ENCODE measurements at regions not wholly inside any gene's neighbourhood (a gene's known extent, or its start where the extent isn't known, plus 50 kb on each side); places are given as distances from the start of the nearest gene placed in this dataset.

GRCh38 chr3:5809586-5810246 lies 622.2 kb downstream of the EDEM1 start:
- no peaks in the 10 kb centered on the region for H3K27me3 ChIP-seq (ENCODE audit: control insufficient read depth, insufficient read depth, low read length, poor library complexity, severe bottlenecking)
- H3K9me3 Mint-ChIP-seq: no peaks in the 10 kb centered on the region
- no peaks in the 10 kb centered on the region for H3K36me3 Mint-ChIP-seq (ENCODE audit: low read depth)
- no peaks in the 10 kb centered on the region for H3K27me3 Mint-ChIP-seq (ENCODE audit: insufficient read depth)
- no peak overlapping the region for H3K4me3 ChIP-seq (ENCODE audit: low read length)
- no peaks in the 10 kb centered on the region for H3K36me3 ChIP-seq (ENCODE audit: control insufficient read depth, insufficient read depth, low read length)
- H3K4me3 Mint-ChIP-seq: no peak overlapping the region
- no peaks in the 10 kb centered on the region for H3K4me1 ChIP-seq (ENCODE audit: control insufficient read depth, insufficient read depth, low read length)
- no peak overlapping the region for H3K9ac ChIP-seq (ENCODE audit: extremely low read depth, low read length, poor library complexity, severe bottlenecking)
- H3K27ac ChIP-seq (ENCODE audit: low read depth, low read length): no peak overlapping the region
- H3K9me3 ChIP-seq (ENCODE audit: control insufficient read depth, low read length): no peaks in the 10 kb centered on the region
- TF ChIP-seq CTCF (conservative IDR thresholded peaks at IDR 0.05): no peak
- peaks cover 8% of the 10 kb centered on the region for H3K4me1 Mint-ChIP-seq
- WGBS, 2 experiments (ENCODE audit: insufficient coverage in 1 of 2, insufficient read length in 1 of 2): 73 to 86% methylated on average over 4 to 9 of the region's 9 CpGs
- no peak overlapping the region for H3K27ac Mint-ChIP-seq
- no peak for DNase-seq

- Mint-ChIP-seq H3K36me3 (ENCODE audit: low read depth) (no peaks in the 10 kb centered on the region), H3K27me3 (ENCODE audit: insufficient read depth) (no peaks in the 10 kb centered on the region), H3K27ac (no peak overlapping the region), H3K4me3 (no peak overlapping the region), H3K4me1 (peaks cover 2% of the 10 kb centered on the region), H3K9me3 (no peaks in the 10 kb centered on the region)
- no peak overlapping the region for H3K27ac ChIP-seq (ENCODE audit: low read depth, low read length)
- 93 to 97% methylated on average over 3 of the region's 3 CpGs for WGBS, 2 experiments (ENCODE audit: insufficient coverage in 1 of 2, insufficient read length in 1 of 2)
- no peaks in the 10 kb centered on the region for H3K27me3 ChIP-seq (ENCODE audit: control insufficient read depth, insufficient read depth, low read length, poor library complexity, severe bottlenecking)
- H3K4me3 ChIP-seq (ENCODE audit: low read length): no peak overlapping the region
- H3K36me3 ChIP-seq (ENCODE audit: control insufficient read depth, insufficient read depth, low read length): no peaks in the 10 kb centered on the region
- no peaks in the 10 kb centered on the region for H3K9me3 ChIP-seq (ENCODE audit: control insufficient read depth, low read length)
- H3K9ac ChIP-seq (ENCODE audit: extremely low read depth, low read length, poor library complexity, severe bottlenecking): no peak overlapping the region
- H3K4me1 ChIP-seq (ENCODE audit: control insufficient read depth, insufficient read depth, low read length): no peaks in the 10 kb centered on the region
- no peak for DNase-seq
- TF ChIP-seq CTCF (conservative IDR thresholded peaks at IDR 0.05): no peak
These were observed 623.5 kb downstream of the EDEM1 start for GRCh38 chr3:5811016-5811415.

GRCh38 chr3:5813521-5813920 lies 626.0 kb downstream of the EDEM1 start:
- TF ChIP-seq CTCF (conservative IDR thresholded peaks at IDR 0.05): no peak
- no peak for DNase-seq
- H3K36me3 ChIP-seq (ENCODE audit: control insufficient read depth, insufficient read depth, low read length): no peaks in the 10 kb centered on the region
- no peak overlapping the region for H3K4me3 ChIP-seq (ENCODE audit: low read length)
- 84% methylated on average over 1 of the region's 2 CpGs; no CpG with 5 or more reads in 1 of the 2 experiments for WGBS, 2 experiments (ENCODE audit: insufficient coverage in 1 of 2, insufficient read length in 1 of 2)
- Mint-ChIP-seq H3K9me3 (no peaks in the 10 kb centered on the region), H3K36me3 (ENCODE audit: low read depth) (no peaks in the 10 kb centered on the region), H3K4me3 (no peak overlapping the region), H3K27me3 (ENCODE audit: insufficient read depth) (no peaks in the 10 kb centered on the region), H3K27ac (no peak overlapping the region), H3K4me1 (peaks cover 2% of the 10 kb centered on the region)
- H3K27me3 ChIP-seq (ENCODE audit: control insufficient read depth, insufficient read depth, low read length, poor library complexity, severe bottlenecking): no peaks in the 10 kb centered on the region
- no peaks in the 10 kb centered on the region for H3K9me3 ChIP-seq (ENCODE audit: control insufficient read depth, low read length)
- no peak overlapping the region for H3K9ac ChIP-seq (ENCODE audit: extremely low read depth, low read length, poor library complexity, severe bottlenecking)
- H3K27ac ChIP-seq (ENCODE audit: low read depth, low read length): no peak overlapping the region
- no peaks in the 10 kb centered on the region for H3K4me1 ChIP-seq (ENCODE audit: control insufficient read depth, insufficient read depth, low read length)

Measured in endodermal cell (in vitro differentiated cells).